ENCODE measurements at regions not wholly inside any gene's neighbourhood (a gene's known extent, or its start where the extent isn't known, plus 50 kb on each side); places are given as distances from the start of the nearest gene placed in this dataset.

- Histone ChIP-seq H3K4me3 (no peak overlapping the region), H3K4me1 (no peaks in the 10 kb centered on the region), H3K36me3 (no peaks in the 10 kb centered on the region), H3K9me3 (no peaks in the 10 kb centered on the region), H3K27ac (no peak overlapping the region), H3K27me3 (no peaks in the 10 kb centered on the region)
- intact Hi-C loops (cut with DNase I; ENCODE audit: low total_unique reads) (no loop called here), in situ Hi-C loops (cut with MboI; ENCODE audit: low pct_ligation_motif_present in 1 of 4, low pct_unique_long_range_greater_than_20kb in 1 of 4, low sequenced_read_pairs in 3 of 4) (no loop called here)
- 70% methylated on average over 3 of the region's 3 CpGs; no CpG with 5 or more reads in 1 of the 2 donors for WGBS, 2 donors (ENCODE audit: low coverage in 1 of 2)
- no peak for DNase-seq
- no peak for TF ChIP-seq POLR2A (IDR thresholded peaks at IDR 0.05)
- no peak for TF ChIP-seq POLR2AphosphoS5 (IDR thresholded peaks at IDR 0.05)
- no peak for TF ChIP-seq EP300 (IDR thresholded peaks at IDR 0.05; ENCODE audit: low read depth)
- TF ChIP-seq CTCF (IDR thresholded peaks at IDR 0.05), result no peak
Observed at GRCh38 chrX:28351801-28352200, 235.4 kb upstream of the IL1RAPL1 start.

- DNase-seq, result no peak
- Histone ChIP-seq H3K36me3 (no peaks in the 10 kb centered on the region), H3K27ac (no peak overlapping the region), H3K9me3 (no peaks in the 10 kb centered on the region), H3K4me1 (no peaks in the 10 kb centered on the region), H3K4me3 (no peak overlapping the region), H3K27me3 (no peaks in the 10 kb centered on the region)
- intact Hi-C loops (cut with DNase I; ENCODE audit: low total_unique reads) (no loop called here), in situ Hi-C loops (cut with MboI; ENCODE audit: low pct_ligation_motif_present in 1 of 4, low pct_unique_long_range_greater_than_20kb in 1 of 4, low sequenced_read_pairs in 3 of 4) (no loop called here)
- no peak for TF ChIP-seq POLR2A (IDR thresholded peaks at IDR 0.05)
- no peak for TF ChIP-seq CTCF (IDR thresholded peaks at IDR 0.05)
- no peak for TF ChIP-seq EP300 (IDR thresholded peaks at IDR 0.05; ENCODE audit: low read depth)
- TF ChIP-seq POLR2AphosphoS5 (IDR thresholded peaks at IDR 0.05), result no peak
Observed at GRCh38 chrX:28349888-28350287, 237.4 kb upstream of the IL1RAPL1 start.

GRCh38 chrX:28347476-28347875 is 239.8 kb upstream of the IL1RAPL1 start:
- H3K36me3 ChIP-seq, result no peaks in the 10 kb centered on the region
- H3K27me3 ChIP-seq, result no peaks in the 10 kb centered on the region
- H3K4me1 ChIP-seq, result no peaks in the 10 kb centered on the region
- no peak for DNase-seq
- no peak for TF ChIP-seq POLR2A (IDR thresholded peaks at IDR 0.05)
- no peak for TF ChIP-seq CTCF (IDR thresholded peaks at IDR 0.05)
- no peak for TF ChIP-seq POLR2AphosphoS5 (IDR thresholded peaks at IDR 0.05)
- no peak for TF ChIP-seq EP300 (IDR thresholded peaks at IDR 0.05; ENCODE audit: low read depth)
- no peak overlapping the region for H3K4me3 ChIP-seq
- no peaks in the 10 kb centered on the region for H3K9me3 ChIP-seq
- WGBS, 2 donors (ENCODE audit: low coverage in 1 of 2), result 71 to 76% methylated on average over 1 to 4 of the region's 4 CpGs
- H3K27ac ChIP-seq, result no peak overlapping the region
- in situ Hi-C loops (cut with MboI; ENCODE audit: low pct_ligation_motif_present in 1 of 4, low pct_unique_long_range_greater_than_20kb in 1 of 4, low sequenced_read_pairs in 3 of 4) (no loop called here), intact Hi-C loops (cut with DNase I; ENCODE audit: low total_unique reads) (no loop called here)

- no peak overlapping the region for H3K4me3 ChIP-seq
- 46 to 57% methylated on average over 3 of the region's 3 CpGs for WGBS, 2 donors (ENCODE audit: low coverage in 1 of 2)
- H3K27ac ChIP-seq, result no peak overlapping the region
- no peak for DNase-seq
- TF ChIP-seq CTCF (IDR thresholded peaks at IDR 0.05), result no peak
- no peak for TF ChIP-seq POLR2A (IDR thresholded peaks at IDR 0.05)
- TF ChIP-seq EP300 (IDR thresholded peaks at IDR 0.05; ENCODE audit: low read depth), result no peak
- TF ChIP-seq POLR2AphosphoS5 (IDR thresholded peaks at IDR 0.05), result no peak
- no peaks in the 10 kb centered on the region for H3K4me1 ChIP-seq
- in situ Hi-C loops (cut with MboI; ENCODE audit: low pct_ligation_motif_present in 1 of 4, low pct_unique_long_range_greater_than_20kb in 1 of 4, low sequenced_read_pairs in 3 of 4), result no loop called here
- no peaks in the 10 kb centered on the region for H3K36me3 ChIP-seq
- H3K27me3 ChIP-seq, result no peaks in the 10 kb centered on the region
- intact Hi-C loops (cut with DNase I; ENCODE audit: low total_unique reads), result no loop called here
- H3K9me3 ChIP-seq, result no peaks in the 10 kb centered on the region
Observed at GRCh38 chrX:28329156-28329555, 258.1 kb upstream of the IL1RAPL1 start.

Measured in transverse colon (tissue), 4 donors.